HS-5 (cell line): ENCODE measurements at regions not wholly inside any gene's neighbourhood (a gene's known extent, or its start where the extent isn't known, plus 50 kb on each side); places are given as distances from the start of the nearest gene placed in this dataset.

Source experiments
- DNase-seq: peaks from one replicate; pipeline ENCODE4 v3.0.0-alpha.2; 2012; ENCODE audit warnings: low read depth

- DNase-seq: no peak
Observed at GRCh38 chr2:2926009-2926857, 451.4 kb downstream of the EIPR1 start.

GRCh38 chr2:2922156-2922555 is 455.5 kb downstream of the EIPR1 start:
- no peak for DNase-seq

GRCh38 chr2:2921011-2921720 is 456.5 kb downstream of the EIPR1 start:
- no peak for DNase-seq

- DNase-seq: no peak
Observed at GRCh38 chr2:2919574-2920365, 457.8 kb downstream of the EIPR1 start.

- no peak for DNase-seq
Observed at GRCh38 chr2:2919026-2919425, 458.6 kb downstream of the EIPR1 start.

- DNase-seq: no peak
Observed at GRCh38 chr2:2916621-2917020, 461.0 kb downstream of the EIPR1 start.

GRCh38 chr2:2914252-2914651 is 463.4 kb downstream of the EIPR1 start:
- DNase-seq: no peak

- DNase-seq: no peak
Observed at GRCh38 chr2:2913601-2914120, 464.0 kb downstream of the EIPR1 start.

- no peak for DNase-seq
Observed at GRCh38 chr2:2912731-2913130, 464.9 kb downstream of the EIPR1 start.

GRCh38 chr2:2912293-2912692 is 465.3 kb downstream of the EIPR1 start:
- no peak for DNase-seq

- no peak for DNase-seq
Observed at GRCh38 chr2:2910259-2910658, 467.4 kb downstream of the EIPR1 start.

GRCh38 chr2:2909086-2910035 is 468.3 kb downstream of the EIPR1 start:
- no peak for DNase-seq

- DNase-seq: no peak
Observed at GRCh38 chr2:2906091-2906490, 471.5 kb downstream of the EIPR1 start.

GRCh38 chr2:2904721-2905350 is 472.8 kb downstream of the EIPR1 start:
- no peak for DNase-seq

GRCh38 chr2:2902547-2903281 is 474.9 kb downstream of the EIPR1 start:
- no peak for DNase-seq

GRCh38 chr2:2901384-2902345 is 476.0 kb downstream of the EIPR1 start:
- DNase-seq: no peak

GRCh38 chr2:2899826-2900225 is 477.8 kb downstream of the EIPR1 start:
- no peak for DNase-seq

GRCh38 chr2:2898744-2899143 is 478.9 kb downstream of the EIPR1 start:
- no peak for DNase-seq

GRCh38 chr2:2896643-2897042 is 481.0 kb downstream of the EIPR1 start:
- DNase-seq: no peak
